ENCODE measurements at regions not wholly inside any gene's neighbourhood (a gene's known extent, or its start where the extent isn't known, plus 50 kb on each side); places are given as distances from the start of the nearest gene placed in this dataset.

DNA sequence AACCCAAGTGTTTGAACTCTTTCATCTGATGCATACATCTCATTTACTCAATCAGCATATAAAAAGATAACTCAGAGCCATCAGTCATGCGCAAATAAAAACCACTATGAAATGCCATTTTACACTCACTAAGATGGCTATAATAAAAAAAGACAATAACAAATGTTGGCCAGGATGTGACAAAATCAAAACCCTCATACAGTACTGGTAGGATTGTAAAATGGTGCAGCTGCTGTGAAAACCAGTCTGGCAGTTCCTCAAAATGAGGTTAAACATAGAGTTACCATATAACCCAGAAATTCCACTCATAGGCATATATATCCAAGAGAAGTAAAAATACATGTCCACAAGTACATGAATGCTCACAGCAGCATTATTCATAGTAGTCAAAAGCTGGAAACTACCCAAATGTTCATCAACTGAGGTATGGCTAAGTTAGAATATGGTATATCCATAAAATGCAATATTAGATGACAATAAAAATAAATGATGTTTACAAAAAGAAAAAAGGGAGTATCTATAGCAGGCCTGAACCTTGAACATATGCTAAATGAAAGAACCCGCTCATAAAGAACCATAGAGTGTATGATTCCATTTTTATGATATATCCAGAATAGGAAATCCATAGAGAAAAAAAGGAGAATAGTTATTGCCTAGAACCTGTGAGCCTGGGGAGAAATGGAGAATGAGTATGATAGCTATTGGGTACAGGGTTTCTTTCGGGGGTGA, 265.1 kb downstream of the SIPA1L2 start:
- no peaks in the 10 kb centered on the region for H3K9me3 Mint-ChIP-seq (ENCODE audit: unreplicated experiment)

DNA sequence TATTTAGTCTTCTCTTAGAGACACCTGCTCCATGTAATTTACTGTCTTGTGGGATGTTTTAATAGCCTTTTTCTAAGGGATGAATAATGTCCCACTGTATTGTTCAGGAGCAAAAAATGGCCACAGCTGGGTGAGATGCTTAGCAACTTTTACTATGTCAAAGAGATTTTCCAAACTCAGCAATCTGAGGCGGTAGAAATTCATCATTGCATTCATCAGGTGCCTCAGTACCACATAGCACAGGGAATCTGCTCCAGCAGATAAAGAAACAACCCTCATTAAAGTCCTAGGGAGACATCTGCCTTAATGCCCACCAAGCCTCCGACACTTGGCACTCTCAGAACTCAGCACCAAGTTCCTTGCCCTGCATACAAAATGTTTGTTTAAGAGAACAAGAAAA, 266.9 kb downstream of the SIPA1L2 start:
- intact Hi-C loops (cut with micrococcal nuclease; ENCODE audit: unreplicated experiment) = no loop called here
- Mint-ChIP-seq H3K36me3 (ENCODE audit: insufficient read depth, unreplicated experiment) (no peaks in the 10 kb centered on the region), H3K9me3 (ENCODE audit: unreplicated experiment) (no peaks in the 10 kb centered on the region), H3K4me1 (ENCODE audit: low read depth, unreplicated experiment) (no peaks in the 10 kb centered on the region), H3K4me3 (ENCODE audit: unreplicated experiment) (no peak overlapping the region), H3K27ac (ENCODE audit: unreplicated experiment) (no peak overlapping the region), H3K27me3 (ENCODE audit: insufficient read depth, unreplicated experiment) (no peaks in the 10 kb centered on the region)
- TF ChIP-seq, protein P1, sequence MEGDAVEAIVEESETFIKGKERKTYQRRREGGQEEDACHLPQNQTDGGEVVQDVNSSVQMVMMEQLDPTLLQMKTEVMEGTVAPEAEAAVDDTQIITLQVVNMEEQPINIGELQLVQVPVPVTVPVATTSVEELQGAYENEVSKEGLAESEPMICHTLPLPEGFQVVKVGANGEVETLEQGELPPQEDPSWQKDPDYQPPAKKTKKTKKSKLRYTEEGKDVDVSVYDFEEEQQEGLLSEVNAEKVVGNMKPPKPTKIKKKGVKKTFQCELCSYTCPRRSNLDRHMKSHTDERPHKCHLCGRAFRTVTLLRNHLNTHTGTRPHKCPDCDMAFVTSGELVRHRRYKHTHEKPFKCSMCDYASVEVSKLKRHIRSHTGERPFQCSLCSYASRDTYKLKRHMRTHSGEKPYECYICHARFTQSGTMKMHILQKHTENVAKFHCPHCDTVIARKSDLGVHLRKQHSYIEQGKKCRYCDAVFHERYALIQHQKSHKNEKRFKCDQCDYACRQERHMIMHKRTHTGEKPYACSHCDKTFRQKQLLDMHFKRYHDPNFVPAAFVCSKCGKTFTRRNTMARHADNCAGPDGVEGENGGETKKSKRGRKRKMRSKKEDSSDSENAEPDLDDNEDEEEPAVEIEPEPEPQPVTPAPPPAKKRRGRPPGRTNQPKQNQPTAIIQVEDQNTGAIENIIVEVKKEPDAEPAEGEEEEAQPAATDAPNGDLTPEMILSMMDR (IDR thresholded peaks at IDR 0.05; ENCODE audit: insufficient read depth in 1 of 2, low read depth in 1 of 2, low read length in 1 of 2, severe bottlenecking in 1 of 2, unreplicated experiment in 1 of 2) = no peak
- DNase-seq = no peak
- H3K9me3 ChIP-seq = no peaks in the 10 kb centered on the region
- CTCF ChIA-PET = no interaction called here
- H3K4me3 ChIP-seq (ENCODE audit: low read depth, low read length) = no peak overlapping the region
- BruUV-seq (replicated peaks) = no TSS peak
- H3K36me3 ChIP-seq (ENCODE audit: control insufficient read depth, insufficient read depth, low read length) = no peaks in the 10 kb centered on the region
- H3K4me1 ChIP-seq = peaks cover 7% of the 10 kb centered on the region
- H3K27me3 ChIP-seq (replicated peaks; ENCODE audit: control insufficient read depth, insufficient read depth, low read length) = no peaks in the 10 kb centered on the region
- POLR2A ChIA-PET = no interaction called here

More for the DNA sequence above, 265.1 kb downstream of the SIPA1L2 start:
- Mint-ChIP-seq H3K27ac (ENCODE audit: unreplicated experiment) (no peak overlapping the region), H3K27me3 (ENCODE audit: insufficient read depth, unreplicated experiment) (no peaks in the 10 kb centered on the region), H3K4me1 (ENCODE audit: low read depth, unreplicated experiment) (peaks cover 7% of the 10 kb centered on the region), H3K4me3 (ENCODE audit: unreplicated experiment) (no peak overlapping the region), H3K36me3 (ENCODE audit: insufficient read depth, unreplicated experiment) (no peaks in the 10 kb centered on the region)
- Histone ChIP-seq H3K9me3 (no peaks in the 10 kb centered on the region), H3K4me1 (peaks cover 7% of the 10 kb centered on the region), H3K36me3 (ENCODE audit: control insufficient read depth, insufficient read depth, low read length) (no peaks in the 10 kb centered on the region), H3K27me3 (replicated peaks; ENCODE audit: control insufficient read depth, insufficient read depth, low read length) (no peaks in the 10 kb centered on the region), H3K4me3 (ENCODE audit: low read depth, low read length) (no peak overlapping the region)
- CTCF ChIA-PET = no interaction called here
- POLR2A ChIA-PET = interaction anchor here (0.6 kb wide), 1 partner anchor 41 kb away, joined by 6 read pairs; no protein-coding TSS in a partner anchor
- intact Hi-C loops (cut with micrococcal nuclease; ENCODE audit: unreplicated experiment) = no loop called here
- TF ChIP-seq, protein P1 (IDR thresholded peaks at IDR 0.05; ENCODE audit: insufficient read depth in 1 of 2, low read depth in 1 of 2, low read length in 1 of 2, severe bottlenecking in 1 of 2, unreplicated experiment in 1 of 2) = no peak
- DNase-seq = no peak
- BruUV-seq (replicated peaks) = no TSS peak

DNA sequence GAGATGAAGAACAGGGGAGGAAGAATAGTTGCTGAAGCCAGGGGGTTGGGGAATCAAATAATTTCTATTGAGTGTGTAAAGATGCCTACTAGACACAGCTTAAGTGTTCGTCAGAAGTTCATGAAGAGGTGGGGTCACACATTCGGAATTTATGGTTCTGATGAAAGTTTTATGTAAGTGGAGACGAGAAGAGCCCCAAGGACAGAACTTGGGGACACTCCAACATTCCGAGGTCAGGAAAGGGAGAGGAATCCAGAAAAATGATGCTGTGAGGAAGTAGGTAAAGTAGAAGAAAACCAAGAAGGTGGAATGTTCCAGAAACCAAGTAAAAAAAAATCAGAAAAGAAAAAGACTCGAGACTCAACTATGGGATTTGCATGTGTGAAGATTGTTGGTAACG, 272.5 kb downstream of the SIPA1L2 start:
- no peak overlapping the region for H3K4me3 Mint-ChIP-seq (ENCODE audit: unreplicated experiment)
- H3K36me3 Mint-ChIP-seq (ENCODE audit: insufficient read depth, unreplicated experiment) = no peaks in the 10 kb centered on the region
- no peaks in the 10 kb centered on the region for H3K9me3 Mint-ChIP-seq (ENCODE audit: unreplicated experiment)
- Histone ChIP-seq H3K36me3 (ENCODE audit: control insufficient read depth, insufficient read depth, low read length) (no peaks in the 10 kb centered on the region), H3K4me1 (no peaks in the 10 kb centered on the region), H3K27me3 (replicated peaks; ENCODE audit: control insufficient read depth, insufficient read depth, low read length) (no peaks in the 10 kb centered on the region), H3K4me3 (ENCODE audit: low read depth, low read length) (no peak overlapping the region), H3K9me3 (no peaks in the 10 kb centered on the region)
- BruUV-seq (replicated peaks) = no TSS peak
- ChIA-PET POLR2A (no interaction called here), CTCF (no interaction called here)
- H3K27ac Mint-ChIP-seq (ENCODE audit: unreplicated experiment) = no peak overlapping the region
- intact Hi-C loops (cut with micrococcal nuclease; ENCODE audit: unreplicated experiment) = no loop called here
- DNase-seq = no peak
- H3K4me1 Mint-ChIP-seq (ENCODE audit: low read depth, unreplicated experiment) = no peaks in the 10 kb centered on the region
- TF ChIP-seq, protein P1 (IDR thresholded peaks at IDR 0.05; ENCODE audit: insufficient read depth in 1 of 2, low read depth in 1 of 2, low read length in 1 of 2, severe bottlenecking in 1 of 2, unreplicated experiment in 1 of 2) = no peak
- no peaks in the 10 kb centered on the region for H3K27me3 Mint-ChIP-seq (ENCODE audit: insufficient read depth, unreplicated experiment)
